K562 (cell line): ENCODE measurements at regions not wholly inside any gene's neighbourhood (a gene's known extent, or its start where the extent isn't known, plus 50 kb on each side); places are given as distances from the start of the nearest gene placed in this dataset.

Experiments used
- ATAC-seq: fragments of 200-7000 bp; cut with Tn5 transposase; 3 replicates; pipeline ENCODE4 v1.9.1; 2020; ENCODE audit warnings: moderate library complexity
- BruUV-seq: library from RNA; stranded (reverse); fragments of 400-500 nt; replicated peaks from 2 replicates; lab custom pipeline; 2021; lab: Mats Ljungman, UMichigan
- CTCF ChIA-PET: fragments of 300-600 bp; formaldehyde crosslinking; extraction: SDS; loops from one replicate; lab custom pipeline; 2021; ENCODE audit warnings: low intra/inter-chr PET ratio; lab: Yijun Ruan, JAX
- POLR2A ChIA-PET: fragments of 300-600, 350-650 bp; sonication (Branson Sonifier 250); formaldehyde crosslinking; extraction: SDS; loops from one replicate; lab custom pipeline; 2021; ENCODE audit warnings: antibody characterized with exemption, inconsistent platforms; lab: Yijun Ruan, JAX
- DNase-seq, 4 experiments: peaks; one replicate each; pipeline versions ENCODE4 v3.0.0 to v3.0.0-alpha.2; 2011 to 2018; ENCODE audit warnings: low spot score in 3 of 4, mixed read lengths in 3 of 4; ENCODE audit errors: extremely low read depth in 1 of 4
- FAIRE-seq: peaks from 2 replicates; lab custom pipeline; 2011; peaks lifted over from hg19 to GRCh38; lab: Jason Lieb, UNC
- H2AFZ ChIP-seq: 2 replicates; pipeline ENCODE4 v1.6.0; 2011; ENCODE audit warnings: low read depth, low read length, control low read depth, inconsistent platforms
- H3K27ac ChIP-seq: fragments of 200-600 bp; 3 replicates; pipeline ENCODE4 v1.8.0; 2011; ENCODE audit warnings: low read depth, mild to moderate bottlenecking, control low read depth, inconsistent platforms, low read length, moderate library complexity, mixed read lengths; ENCODE audit errors: extremely low read depth
- H3K27me3 ChIP-seq, 2 experiments: fragments of 300-600 bp in 1 of 2; 2 replicates in 1 of 2; 3 replicates in 1 of 2; pipeline versions ENCODE4 v1.6.0 to v1.8.0; 2011; ENCODE audit warnings: inconsistent platforms in 2 of 2, low read length in 2 of 2, mild to moderate bottlenecking in 1 of 2, mixed read lengths in 1 of 2, moderate library complexity in 1 of 2; ENCODE audit not compliant: control insufficient read depth in 2 of 2, insufficient read depth in 2 of 2
- H3K36me3 ChIP-seq: fragments of 300-600 bp; 3 replicates; pipeline ENCODE4 v1.8.0; 2011; ENCODE audit warnings: mild to moderate bottlenecking, low read length, inconsistent platforms; ENCODE audit not compliant: control insufficient read depth, insufficient read depth
- H3K4me1 ChIP-seq, 2 experiments: fragments of 200-600 bp in 1 of 2; replicated peaks in 1 of 2; 2 replicates in 1 of 2; 3 replicates in 1 of 2; pipeline versions ENCODE4 v1.5.1 to v1.8.0; 2011; ENCODE audit warnings: inconsistent platforms in 2 of 2, low read length in 2 of 2, mild to moderate bottlenecking in 1 of 2, mixed read lengths in 1 of 2, moderate library complexity in 1 of 2; ENCODE audit not compliant: control insufficient read depth in 2 of 2, insufficient read depth in 2 of 2
- H3K4me2 ChIP-seq: 2 replicates; pipeline ENCODE4 v1.6.1; 2011; ENCODE audit warnings: low read length, control low read depth, inconsistent platforms, mixed read lengths; ENCODE audit not compliant: insufficient read depth
- H3K4me3 ChIP-seq: fragments of 200-600 bp; sonication (generic), shearing (Covaris generic); 2 replicates; pipeline ENCODE4 v1.5.1; 2016; ENCODE audit warnings: control low read depth, inconsistent platforms
- H3K79me2 ChIP-seq: fragments of 200-600 bp; 3 replicates; pipeline ENCODE4 v1.8.0; 2011; ENCODE audit warnings: low read length, inconsistent platforms; ENCODE audit not compliant: control insufficient read depth, insufficient read depth
- H3K9ac ChIP-seq, 2 experiments: 2 replicates each; pipeline versions ENCODE4 v1.6.0 to v1.6.1; 2011; ENCODE audit warnings: low read depth in 2 of 2, low read length in 2 of 2, control low read depth in 1 of 2, inconsistent platforms in 1 of 2, mild to moderate bottlenecking in 1 of 2, mixed read lengths in 1 of 2; ENCODE audit not compliant: insufficient read depth in 1 of 2
- H3K9me1 ChIP-seq: one replicate; pipeline ENCODE4 v1.6.0; 2011; ENCODE audit warnings: inconsistent platforms, mild to moderate bottlenecking, low read length, moderate library complexity; ENCODE audit not compliant: control insufficient read depth, insufficient read depth
- H3K9me3 ChIP-seq: replicated peaks from 2 replicates; pipeline ENCODE4 v1.5.1; 2011; ENCODE audit warnings: low read depth, low read length, inconsistent platforms; ENCODE audit not compliant: control insufficient read depth, insufficient read depth
- H4K20me1 ChIP-seq: replicated peaks from 2 replicates; pipeline ENCODE4 v1.6.1; 2011; ENCODE audit warnings: low read length, inconsistent platforms, mixed read lengths; ENCODE audit not compliant: control insufficient read depth, insufficient read depth
- ARID2 ChIP-seq: fragments of 450-650 bp; IDR thresholded peaks from 2 replicates; pipeline ENCODE4 v1.6.1; 2017; ENCODE audit warnings: antibody characterized with exemption, mild to moderate bottlenecking
- BACH1 ChIP-seq: fragments of 200-800 bp; sonication (Bioruptor generic); IDR thresholded peaks from 2 replicates; pipeline ENCODE4 v1.6.1; 2016; ENCODE audit warnings: missing genetic modification characterization, missing compliant biosample characterization
- CBFA2T3 ChIP-seq: fragments of 450-650 bp; IDR thresholded peaks from 2 replicates; pipeline ENCODE4 v1.6.1; 2017
- CBX5 ChIP-seq: IDR thresholded peaks from 2 replicates; pipeline ENCODE4 v1.6.1; 2014; ENCODE audit warnings: low read depth, borderline replicate concordance
- GATA2 ChIP-seq: sonication (generic); formaldehyde crosslinking; IDR thresholded peaks from 2 replicates; pipeline ENCODE4 v1.4.0; 2020; ENCODE audit warnings: mild to moderate bottlenecking, missing genetic modification reagents
- KAT8 ChIP-seq: fragments of 450-650 bp; IDR thresholded peaks from 2 replicates; pipeline ENCODE4 v1.6.1; 2016; ENCODE audit warnings: low read depth, mild to moderate bottlenecking
- PCBP2 ChIP-seq: fragments of 200-400 bp; formaldehyde crosslinking; IDR thresholded peaks from 2 replicates; pipeline ENCODE4 v1.6.1; 2018; ENCODE audit warnings: low read length, low read depth, mild to moderate bottlenecking, moderate library complexity; ENCODE audit not compliant: poor library complexity, severe bottlenecking
- PHF20 ChIP-seq: fragments of 450-650 bp; IDR thresholded peaks from 2 replicates; pipeline ENCODE4 v1.6.1; 2018; ENCODE audit not compliant: partially characterized antibody
- PTRF ChIP-seq: fragments of 450-650 bp; IDR thresholded peaks from 2 replicates; pipeline ENCODE4 v1.6.1; 2016; ENCODE audit warnings: mild to moderate bottlenecking, missing genetic modification characterization, missing compliant biosample characterization
- RB1 ChIP-seq: fragments of 450-650 bp; IDR thresholded peaks from 2 replicates; pipeline ENCODE4 v1.6.1; 2017; ENCODE audit warnings: low read depth, mild to moderate bottlenecking
- SREBF1 ChIP-seq: fragments of 150-350 bp; IDR thresholded peaks from 2 replicates; pipeline ENCODE4 v1.6.1; 2014; ENCODE audit warnings: antibody characterized with exemption, low read depth, low read length, borderline replicate concordance
- TCF3 ChIP-seq: sonication (generic); formaldehyde crosslinking; IDR thresholded peaks from 2 replicates; pipeline ENCODE4 v1.4.0; 2020; ENCODE audit warnings: mild to moderate bottlenecking, missing genetic modification reagents
- in situ Hi-C: fragments of 300-500 bp; cut with MboI; formaldehyde crosslinking; loops from 4 replicates; pipeline ENCODE4 v1.15.0; 2018; ENCODE audit warnings: inconsistent platforms, mixed read lengths
- intact Hi-C: fragments of 100-400 bp; cut with micrococcal nuclease; formaldehyde crosslinking; loops from 2 replicates; pipeline ENCODE4 v1.14.2; 2022
- TF ChIP-seq, protein P1 (sequence below): fragments of 450-650 bp; formaldehyde crosslinking; conservative IDR thresholded peaks from 2 replicates; pipeline ENCODE4 v1.4.0; 2022; ENCODE audit warnings: mild to moderate bottlenecking, missing genetic modification characterization
- TF ChIP-seq, protein P2 (sequence below): IDR thresholded peaks from 2 replicates; pipeline ENCODE4 v1.6.1; 2014; ENCODE audit warnings: antibody characterized with exemption
- TF ChIP-seq, protein P3 (sequence below): sonication (generic); formaldehyde crosslinking; IDR thresholded peaks from 2 replicates; pipeline ENCODE4 v1.8.0; 2022; ENCODE audit warnings: mild to moderate bottlenecking, missing genetic modification reagents
- TF ChIP-seq, protein P4 (sequence below): fragments of 200-800 bp; sonication (Bioruptor generic); IDR thresholded peaks from 2 replicates; pipeline ENCODE4 v1.6.1; 2017; ENCODE audit warnings: missing genetic modification characterization, missing compliant biosample characterization
- TF ChIP-seq, protein P5 (sequence below): fragments of 250-450 bp; sonication (Bioruptor Pico); IDR thresholded peaks from 2 replicates; pipeline ENCODE4 v1.9.0; 2021; ENCODE audit warnings: mild to moderate bottlenecking

DNA sequence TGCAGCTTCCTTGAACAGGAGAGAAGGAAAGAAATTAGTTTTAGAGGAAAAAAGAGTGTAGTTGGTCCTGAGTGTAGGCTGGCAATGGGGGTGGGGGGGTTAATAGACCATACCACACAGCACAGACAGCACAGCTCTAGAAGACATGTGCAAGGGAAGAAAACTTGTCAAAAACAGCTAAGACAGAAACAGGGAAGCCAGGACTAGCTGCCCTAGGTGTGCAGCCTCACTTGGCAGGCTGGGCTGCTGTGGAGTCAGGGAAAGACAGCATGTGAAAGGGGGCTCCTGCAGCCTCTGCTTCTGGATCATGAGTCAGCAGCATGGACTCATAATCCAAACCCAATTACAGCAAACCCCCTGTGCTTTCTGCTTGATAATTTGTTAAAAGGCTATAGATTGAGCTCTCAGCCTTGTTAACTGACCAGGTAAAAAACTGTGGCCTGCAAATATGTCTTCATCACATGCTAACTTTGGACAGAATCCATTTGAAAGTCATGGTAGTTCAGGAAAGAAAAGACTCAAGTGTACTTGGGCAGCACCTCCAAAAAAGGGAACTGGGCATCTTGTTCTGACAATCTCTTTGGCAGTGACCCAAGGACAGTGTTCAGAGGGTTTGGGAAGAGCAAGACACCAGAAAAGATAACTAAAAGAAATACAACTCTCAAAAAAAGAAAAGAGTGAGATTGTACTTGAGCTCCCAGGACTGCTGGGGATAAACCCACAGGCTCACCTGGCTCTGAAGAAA, 142.2 kb upstream of the VWC2 start:
- intact Hi-C loops (no loop called here), in situ Hi-C loops (no loop called here)
- CTCF ChIA-PET: no interaction called here
- BruUV-seq: no TSS peak
- ATAC-seq: no peak
- H3K27me3 ChIP-seq: no peaks in the 10 kb centered on the region
- no peak overlapping the region for H3K27ac ChIP-seq
- H3K4me2 ChIP-seq: no peak overlapping the region
- H3K4me3 ChIP-seq: no peak overlapping the region
- H2AFZ ChIP-seq: no peak overlapping the region
- no peak for DNase-seq
- TF ChIP-seq GATA2 (CRISPR knock-in tag) (no peak), PHF20 (no peak), ARID2 (no peak), PCBP2 (no peak), BACH1 (tag) (no peak), KAT8 (no peak), CBFA2T3 (no peak), RB1 (no peak), CBX5 (no peak), SREBF1 (no peak), PTRF (no peak), TCF3 (CRISPR knock-in tag) (no peak)
- TF ChIP-seq, protein P1, sequence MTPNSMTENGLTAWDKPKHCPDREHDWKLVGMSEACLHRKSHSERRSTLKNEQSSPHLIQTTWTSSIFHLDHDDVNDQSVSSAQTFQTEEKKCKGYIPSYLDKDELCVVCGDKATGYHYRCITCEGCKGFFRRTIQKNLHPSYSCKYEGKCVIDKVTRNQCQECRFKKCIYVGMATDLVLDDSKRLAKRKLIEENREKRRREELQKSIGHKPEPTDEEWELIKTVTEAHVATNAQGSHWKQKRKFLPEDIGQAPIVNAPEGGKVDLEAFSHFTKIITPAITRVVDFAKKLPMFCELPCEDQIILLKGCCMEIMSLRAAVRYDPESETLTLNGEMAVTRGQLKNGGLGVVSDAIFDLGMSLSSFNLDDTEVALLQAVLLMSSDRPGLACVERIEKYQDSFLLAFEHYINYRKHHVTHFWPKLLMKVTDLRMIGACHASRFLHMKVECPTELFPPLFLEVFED: no peak
- TF ChIP-seq, protein P2, sequence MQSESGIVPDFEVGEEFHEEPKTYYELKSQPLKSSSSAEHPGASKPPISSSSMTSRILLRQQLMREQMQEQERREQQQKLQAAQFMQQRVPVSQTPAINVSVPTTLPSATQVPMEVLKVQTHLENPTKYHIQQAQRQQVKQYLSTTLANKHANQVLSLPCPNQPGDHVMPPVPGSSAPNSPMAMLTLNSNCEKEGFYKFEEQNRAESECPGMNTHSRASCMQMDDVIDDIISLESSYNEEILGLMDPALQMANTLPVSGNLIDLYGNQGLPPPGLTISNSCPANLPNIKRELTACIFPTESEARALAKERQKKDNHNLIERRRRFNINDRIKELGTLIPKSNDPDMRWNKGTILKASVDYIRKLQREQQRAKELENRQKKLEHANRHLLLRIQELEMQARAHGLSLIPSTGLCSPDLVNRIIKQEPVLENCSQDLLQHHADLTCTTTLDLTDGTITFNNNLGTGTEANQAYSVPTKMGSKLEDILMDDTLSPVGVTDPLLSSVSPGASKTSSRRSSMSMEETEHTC: no peak
- TF ChIP-seq, protein P3, sequence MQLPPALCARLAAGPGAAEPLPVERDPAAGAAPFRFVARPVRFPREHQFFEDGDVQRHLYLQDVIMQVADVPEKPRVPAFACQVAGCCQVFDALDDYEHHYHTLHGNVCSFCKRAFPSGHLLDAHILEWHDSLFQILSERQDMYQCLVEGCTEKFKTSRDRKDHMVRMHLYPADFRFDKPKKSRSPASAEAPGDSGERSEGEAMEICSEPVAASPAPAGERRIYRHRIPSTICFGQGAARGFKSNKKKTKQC: no peak
- TF ChIP-seq, protein P4, sequence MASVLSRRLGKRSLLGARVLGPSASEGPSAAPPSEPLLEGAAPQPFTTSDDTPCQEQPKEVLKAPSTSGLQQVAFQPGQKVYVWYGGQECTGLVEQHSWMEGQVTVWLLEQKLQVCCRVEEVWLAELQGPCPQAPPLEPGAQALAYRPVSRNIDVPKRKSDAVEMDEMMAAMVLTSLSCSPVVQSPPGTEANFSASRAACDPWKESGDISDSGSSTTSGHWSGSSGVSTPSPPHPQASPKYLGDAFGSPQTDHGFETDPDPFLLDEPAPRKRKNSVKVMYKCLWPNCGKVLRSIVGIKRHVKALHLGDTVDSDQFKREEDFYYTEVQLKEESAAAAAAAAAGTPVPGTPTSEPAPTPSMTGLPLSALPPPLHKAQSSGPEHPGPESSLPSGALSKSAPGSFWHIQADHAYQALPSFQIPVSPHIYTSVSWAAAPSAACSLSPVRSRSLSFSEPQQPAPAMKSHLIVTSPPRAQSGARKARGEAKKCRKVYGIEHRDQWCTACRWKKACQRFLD (CRISPR knock-in tag): no peak
- TF ChIP-seq, protein P5, sequence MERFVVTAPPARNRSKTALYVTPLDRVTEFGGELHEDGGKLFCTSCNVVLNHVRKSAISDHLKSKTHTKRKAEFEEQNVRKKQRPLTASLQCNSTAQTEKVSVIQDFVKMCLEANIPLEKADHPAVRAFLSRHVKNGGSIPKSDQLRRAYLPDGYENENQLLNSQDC: no peak
- no peaks in the 10 kb centered on the region for H3K36me3 ChIP-seq
- no peaks in the 10 kb centered on the region for H4K20me1 ChIP-seq
- no peaks in the 10 kb centered on the region for H3K9me1 ChIP-seq
- FAIRE-seq: no peak
- no peaks in the 10 kb centered on the region for H3K9me3 ChIP-seq
- POLR2A ChIA-PET: no interaction called here
- no peaks in the 10 kb centered on the region for H3K79me2 ChIP-seq
- H3K9ac ChIP-seq: no peak overlapping the region
- no peaks in the 10 kb centered on the region for H3K4me1 ChIP-seq
